ENCODE measurements at regions not wholly inside any gene's neighbourhood (a gene's known extent, or its start where the extent isn't known, plus 50 kb on each side); places are given as distances from the start of the nearest gene placed in this dataset.
"Not testable (repeated sequence)": the region's sequence is repeated elsewhere in the genome, so short reads cannot be mapped to it uniquely, and the experiment has no call there.

DNA sequence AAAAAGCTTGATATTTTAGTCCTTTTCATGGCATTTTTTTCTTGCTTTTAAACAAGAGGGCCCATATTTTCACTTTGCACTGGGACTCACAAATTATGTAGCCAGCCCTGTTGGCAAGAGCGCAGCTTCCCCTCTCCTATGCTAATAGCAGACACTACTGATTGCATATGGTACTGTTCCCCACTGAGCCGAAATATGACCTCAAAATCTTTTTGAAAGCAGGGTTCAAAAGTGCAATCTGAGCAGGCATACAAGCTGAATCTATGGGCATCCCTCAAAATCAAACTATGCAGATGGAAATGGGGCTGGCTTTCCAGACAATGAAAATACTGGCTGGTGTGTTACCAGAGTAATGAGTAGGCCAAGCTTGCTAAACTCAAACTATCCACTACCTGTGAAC, 225.2 kb upstream of the SETMAR start:
- DNase-seq = no peak

DNA sequence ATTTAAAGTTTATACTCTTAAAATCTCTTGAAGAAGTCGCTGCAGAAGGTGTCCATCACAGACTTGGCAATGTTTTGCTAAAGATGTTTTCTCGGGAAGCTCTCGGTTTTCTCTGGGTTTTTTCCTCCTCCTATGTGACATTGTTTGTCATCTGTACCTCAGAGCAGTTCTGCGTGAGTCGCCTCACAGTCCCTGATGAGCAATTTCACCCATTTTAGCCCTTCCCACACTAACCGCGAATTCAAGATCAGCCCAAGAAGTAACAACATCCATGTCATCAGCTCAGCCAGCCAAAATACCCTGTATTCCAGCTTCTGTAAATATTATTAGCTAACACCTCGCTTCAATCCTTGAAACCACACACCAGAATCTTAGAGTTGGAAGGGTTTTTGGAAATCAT, 224.3 kb upstream of the SETMAR start:
- no peak for DNase-seq

DNA sequence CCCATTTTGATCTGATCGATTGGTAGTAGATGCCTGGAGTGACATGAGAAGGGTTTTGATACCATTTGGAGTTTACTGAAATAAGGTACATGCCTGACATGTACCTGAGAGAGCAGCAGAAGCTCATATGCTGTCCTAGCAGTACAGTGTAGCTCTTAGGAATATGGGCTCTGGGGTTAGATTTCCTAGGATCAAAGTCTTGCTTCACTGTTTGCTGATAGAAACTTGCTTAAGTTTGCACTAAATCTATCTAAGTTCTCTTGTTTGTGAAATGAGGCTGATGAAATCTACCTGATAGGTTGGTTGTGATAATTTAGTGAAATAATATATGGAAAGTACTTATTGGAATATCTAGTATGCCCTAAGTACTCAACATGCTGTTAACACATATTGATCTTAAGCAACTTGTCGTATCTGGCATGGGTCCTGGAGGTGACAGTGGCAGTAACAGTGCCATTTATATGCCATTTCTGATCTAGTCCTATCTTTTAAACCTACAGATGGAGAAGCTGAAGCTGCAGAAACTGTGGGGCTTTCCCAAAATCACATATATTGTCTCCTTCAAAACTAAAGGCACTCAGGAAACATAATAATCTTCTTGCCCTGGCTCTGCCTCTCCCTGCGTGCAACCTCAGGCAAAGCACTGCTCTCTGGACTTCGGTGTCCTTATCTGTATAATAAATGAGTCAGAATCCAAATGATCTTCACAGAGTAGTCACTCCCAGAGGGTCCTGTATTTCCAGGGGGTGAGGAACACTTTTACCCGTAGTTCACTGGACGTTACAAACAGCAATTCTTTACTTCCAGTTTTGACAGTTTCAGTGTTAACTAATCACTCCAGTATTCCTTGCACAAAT, 223.6 kb upstream of the SETMAR start:
- no peak for DNase-seq

DNA sequence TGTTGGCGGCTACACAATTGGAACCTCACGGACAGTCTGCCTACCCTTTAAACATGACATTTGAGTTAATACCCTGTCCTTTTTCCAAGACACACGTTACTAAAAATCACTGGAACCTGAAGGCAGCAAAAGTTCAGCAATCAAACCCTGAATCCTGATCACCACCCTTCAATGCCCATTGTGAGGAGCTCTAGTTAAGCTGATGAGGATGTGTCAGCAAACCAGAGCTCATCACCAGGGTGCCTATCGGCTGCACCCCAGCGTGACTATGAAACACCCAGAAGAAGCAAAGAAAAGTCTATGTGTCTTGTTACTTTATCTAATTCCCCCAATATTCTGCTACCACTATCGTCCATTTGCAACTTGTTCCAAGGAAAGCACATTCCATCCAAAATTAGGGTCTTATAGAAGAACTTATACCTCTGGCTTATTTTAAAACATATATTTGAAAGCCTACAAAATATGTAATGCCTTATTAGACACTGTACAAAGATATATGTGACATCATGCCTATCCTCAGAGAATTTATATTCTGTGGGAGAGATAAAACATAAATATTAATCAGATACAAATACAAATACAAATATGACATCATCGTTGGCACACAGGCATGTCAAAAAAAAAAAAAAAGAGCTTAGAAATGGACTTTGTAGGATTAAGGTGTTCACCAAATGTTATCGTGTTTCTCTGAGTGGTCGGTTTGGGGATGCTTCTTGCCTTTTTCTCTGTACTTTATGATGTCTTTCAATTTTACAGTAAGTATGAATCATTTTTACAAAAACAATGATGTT, 219.7 kb upstream of the SETMAR start:
- no peak for DNase-seq

DNA sequence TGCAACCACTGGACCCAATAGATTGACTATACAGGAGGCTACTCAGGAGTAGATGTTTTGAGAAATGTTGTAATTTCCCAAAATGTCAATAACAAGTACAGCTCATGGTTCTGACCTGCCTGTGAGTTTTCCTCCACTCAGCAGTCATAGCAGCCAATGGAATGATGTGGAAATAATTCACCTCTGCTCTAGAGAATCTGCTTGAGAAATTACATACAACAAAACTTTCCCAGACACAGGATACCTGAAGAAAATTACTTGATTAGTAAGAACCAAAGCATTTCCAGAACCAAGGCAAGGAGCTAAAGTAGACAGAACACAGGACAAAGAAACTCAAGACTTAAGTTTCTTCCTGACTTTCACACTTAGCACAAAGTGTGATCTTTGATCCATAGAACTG, 218.9 kb upstream of the SETMAR start:
- DNase-seq = no peak

DNA sequence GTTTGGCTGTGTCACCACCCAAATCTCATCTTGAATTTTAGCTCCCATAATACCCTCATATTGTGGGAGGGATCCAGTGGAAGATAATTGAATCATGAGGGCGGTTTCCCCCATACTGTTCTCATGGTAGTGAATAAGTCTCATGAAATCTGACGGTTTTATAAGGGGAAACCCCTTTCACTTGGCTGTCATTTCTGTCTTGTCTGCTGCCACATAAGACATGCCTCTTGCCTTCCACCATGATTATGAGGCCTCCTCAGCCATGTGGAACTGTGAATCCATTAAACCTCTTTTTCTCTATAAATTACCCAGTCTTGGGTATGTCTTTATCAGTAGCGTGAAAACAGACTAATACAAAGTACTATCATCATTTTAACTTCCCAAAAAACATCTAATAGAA, 216.5 kb upstream of the SETMAR start:
- DNase-seq = not testable (repeated sequence)

DNA sequence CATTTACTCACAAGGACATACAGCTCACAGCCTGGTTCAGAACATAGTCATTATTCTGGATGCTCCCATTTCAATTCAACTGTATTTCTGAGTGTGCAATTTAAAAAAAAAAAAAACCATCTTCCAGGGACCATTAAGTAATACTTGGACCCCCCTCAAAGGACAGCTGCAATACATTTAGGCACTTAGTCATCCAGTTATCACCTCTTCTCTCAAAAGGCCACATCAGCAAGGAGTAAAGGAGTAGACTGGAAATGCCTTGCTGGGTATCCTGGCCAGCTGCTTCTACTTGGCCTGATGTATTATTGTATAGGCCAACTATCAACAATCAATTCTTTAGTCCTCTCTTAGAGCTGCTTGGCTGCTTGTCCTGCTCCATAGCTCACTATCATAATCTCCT, 211.4 kb upstream of the SETMAR start:
- no peak for DNase-seq

DNA sequence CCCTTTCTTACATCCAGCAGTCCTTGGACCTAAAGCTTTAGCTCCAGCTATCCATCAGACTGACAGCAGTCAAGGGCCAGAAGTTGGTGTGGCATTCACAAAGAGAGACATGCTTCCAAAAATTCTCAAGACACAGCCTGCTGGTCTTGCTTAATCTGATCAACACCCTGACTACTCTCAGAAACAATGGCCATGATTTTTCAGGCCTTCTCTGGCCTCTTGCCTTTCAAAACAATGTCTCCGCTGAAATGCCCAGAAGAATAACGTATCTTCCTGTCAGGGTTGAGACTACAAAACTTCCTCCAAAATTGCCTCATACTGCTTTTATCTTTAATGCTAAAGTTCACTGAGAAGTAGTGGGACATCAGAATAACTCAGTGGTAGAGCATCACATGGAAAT, 205.4 kb upstream of the SETMAR start:
- no peak for DNase-seq

DNA sequence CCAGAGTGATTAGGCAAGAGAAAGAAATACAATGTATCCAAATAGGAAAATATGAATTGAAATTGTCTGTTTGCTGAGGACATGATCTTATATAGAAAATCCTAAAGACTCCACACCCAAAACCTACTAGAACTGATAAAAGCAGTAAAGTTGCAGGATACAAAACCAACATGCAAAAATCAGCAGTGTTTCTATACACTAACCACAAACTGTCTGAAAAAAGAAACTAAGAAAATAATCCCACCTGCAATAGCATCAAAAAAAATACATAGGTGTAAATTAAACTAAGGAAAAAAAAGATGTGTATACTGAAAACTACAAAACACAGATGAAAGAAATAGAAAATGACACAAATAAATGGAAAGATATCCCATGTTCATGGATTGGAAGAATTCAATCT, 203.6 kb upstream of the SETMAR start:
- DNase-seq = no peak

DNA sequence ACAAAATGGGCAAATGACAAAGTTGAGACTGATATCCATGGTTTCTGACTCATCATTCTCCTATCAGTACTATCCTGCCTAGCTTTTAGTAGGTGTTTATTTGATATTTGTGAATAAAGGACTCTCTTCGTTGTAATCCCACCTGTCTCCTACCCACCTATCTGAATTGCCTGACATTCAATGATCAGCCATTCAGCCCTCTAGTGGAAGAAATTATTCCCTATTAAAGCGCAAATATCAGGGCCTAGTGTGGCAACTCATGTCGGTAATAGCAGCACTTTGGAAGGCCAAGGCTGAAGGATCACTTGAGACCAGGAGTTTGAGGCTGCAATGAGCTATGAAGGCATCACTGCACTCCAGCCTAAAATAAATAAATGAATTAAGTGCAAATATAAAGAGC, 195.7 kb upstream of the SETMAR start:
- DNase-seq = no peak

DNA sequence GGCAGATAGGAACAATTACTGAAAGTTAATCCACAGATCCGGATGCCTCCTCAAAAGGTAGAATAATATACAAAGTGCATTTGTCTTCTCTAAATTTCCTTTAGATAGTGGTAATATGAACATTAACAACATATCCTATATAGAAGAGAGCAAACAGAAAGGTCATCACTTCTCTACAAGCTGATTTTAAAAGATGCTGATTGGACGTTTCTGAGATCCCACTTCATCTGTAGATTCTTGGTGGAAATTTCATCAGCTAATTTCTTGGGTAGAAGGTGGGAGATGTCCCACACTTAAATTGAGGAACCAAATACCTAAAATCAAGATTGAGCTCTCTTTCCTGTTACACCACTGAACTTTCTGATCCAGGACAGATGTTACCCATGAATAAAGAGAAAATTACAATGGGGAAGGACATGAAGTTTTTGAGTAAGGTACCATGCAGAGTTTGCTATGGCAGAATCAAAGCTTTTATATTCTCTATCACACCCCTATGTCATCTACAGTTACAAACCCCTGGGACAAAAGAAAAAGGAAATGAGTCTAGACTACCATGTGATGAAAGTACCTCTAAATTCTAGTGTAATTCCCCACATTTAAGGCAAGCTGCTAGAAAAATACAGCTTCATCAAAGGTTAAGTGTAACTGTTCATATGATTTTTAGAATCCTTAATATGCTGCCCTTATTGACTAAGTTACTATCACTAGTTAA, 189.2 kb upstream of the SETMAR start:
- no peak for DNase-seq

DNA sequence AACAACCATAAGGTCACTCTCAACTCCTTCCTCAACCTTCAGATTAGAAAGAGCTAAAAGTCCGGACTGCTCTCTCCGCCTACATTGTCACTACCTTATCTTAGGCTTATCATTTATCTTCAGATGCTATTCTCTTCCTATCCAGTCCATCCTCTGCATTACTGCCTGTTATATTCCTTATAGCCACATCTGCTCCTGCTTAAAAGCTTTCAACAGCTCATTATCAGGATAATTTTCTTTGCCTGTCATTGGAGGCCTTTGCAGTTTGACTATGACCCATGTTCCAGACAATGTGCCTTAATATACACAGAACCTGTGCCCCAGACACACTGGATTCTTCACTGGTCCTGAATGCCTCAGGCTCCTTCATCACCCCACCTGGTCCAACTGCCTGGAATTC, 184.1 kb upstream of the SETMAR start:
- no peak for DNase-seq

DNA sequence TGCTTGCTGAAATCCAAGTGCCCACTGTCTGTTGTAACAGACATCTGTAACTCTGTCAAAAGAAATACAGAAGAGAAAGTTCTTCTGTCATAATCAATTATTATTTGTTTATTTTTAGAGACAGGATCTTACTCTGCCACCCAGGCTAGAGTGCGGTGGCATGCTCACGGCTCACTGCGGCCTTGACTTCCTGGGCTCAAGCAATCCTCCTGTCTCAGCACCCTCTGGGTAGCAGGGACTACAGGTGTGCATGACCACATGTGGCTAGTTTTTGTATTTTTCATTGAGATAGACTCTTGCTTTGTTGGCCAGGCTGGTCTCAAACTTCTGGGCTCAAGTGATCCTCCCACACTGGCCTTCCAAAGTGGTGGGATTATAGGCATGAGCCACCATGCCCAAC, 177.6 kb upstream of the SETMAR start:
- no peak for DNase-seq

DNA sequence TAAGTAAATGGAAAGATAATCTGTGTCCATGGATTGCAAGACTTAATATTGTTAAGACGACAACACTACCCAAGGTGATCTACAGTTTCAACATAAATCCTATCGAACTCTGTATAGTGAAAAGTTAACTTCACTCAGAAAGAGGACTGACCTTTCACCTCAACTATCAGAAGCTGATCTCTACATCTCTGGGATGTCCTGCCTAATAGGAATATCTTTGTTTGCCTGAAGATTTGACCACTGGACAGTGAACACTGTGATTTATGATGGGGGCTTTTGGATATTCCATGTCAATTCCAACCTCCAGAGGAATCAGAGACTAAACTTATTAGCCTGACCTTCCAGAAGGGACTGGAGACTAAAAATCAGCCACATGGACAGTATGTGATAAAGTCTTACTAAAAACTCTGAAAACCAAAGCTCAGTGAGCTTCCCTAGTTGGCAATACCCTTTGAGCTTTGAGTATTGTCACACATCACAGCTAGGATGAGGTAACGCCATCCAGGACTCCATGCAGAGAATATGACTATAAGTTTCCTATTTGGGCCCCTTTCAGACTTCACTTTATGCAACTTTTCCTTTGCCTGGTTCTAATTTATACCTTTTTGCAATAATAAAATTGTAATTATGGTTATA, 164.9 kb upstream of the SETMAR start:
- no peak for DNase-seq

DNA sequence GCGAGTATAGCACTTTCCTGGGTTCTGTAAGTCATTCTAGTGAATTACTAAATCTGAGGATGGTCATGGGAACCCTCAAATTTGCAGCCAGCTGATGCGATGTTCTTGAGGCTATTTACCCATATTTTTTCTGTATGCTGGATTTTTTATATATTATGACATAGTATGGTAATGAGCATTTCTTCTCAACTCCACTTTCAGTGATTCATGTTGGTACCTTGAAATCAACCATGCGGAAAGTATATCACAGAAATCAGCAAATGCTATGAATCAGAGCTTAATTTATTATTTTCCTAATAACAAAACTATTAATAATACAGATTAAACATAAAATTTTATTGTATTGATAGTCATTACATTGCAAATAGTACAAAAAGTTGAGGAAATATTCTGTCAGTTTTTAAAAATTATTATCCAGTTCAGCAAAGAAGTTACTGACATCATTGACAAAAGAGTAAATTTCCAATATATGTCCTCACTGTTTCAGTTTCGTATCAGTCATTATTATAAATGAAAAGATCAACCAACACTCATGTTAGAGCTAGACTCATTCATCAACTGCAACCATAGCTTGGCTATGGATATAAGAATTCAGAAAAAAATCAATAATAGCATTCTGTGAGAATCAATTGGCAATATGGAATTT, 164.3 kb upstream of the SETMAR start:
- no peak for DNase-seq

DNA sequence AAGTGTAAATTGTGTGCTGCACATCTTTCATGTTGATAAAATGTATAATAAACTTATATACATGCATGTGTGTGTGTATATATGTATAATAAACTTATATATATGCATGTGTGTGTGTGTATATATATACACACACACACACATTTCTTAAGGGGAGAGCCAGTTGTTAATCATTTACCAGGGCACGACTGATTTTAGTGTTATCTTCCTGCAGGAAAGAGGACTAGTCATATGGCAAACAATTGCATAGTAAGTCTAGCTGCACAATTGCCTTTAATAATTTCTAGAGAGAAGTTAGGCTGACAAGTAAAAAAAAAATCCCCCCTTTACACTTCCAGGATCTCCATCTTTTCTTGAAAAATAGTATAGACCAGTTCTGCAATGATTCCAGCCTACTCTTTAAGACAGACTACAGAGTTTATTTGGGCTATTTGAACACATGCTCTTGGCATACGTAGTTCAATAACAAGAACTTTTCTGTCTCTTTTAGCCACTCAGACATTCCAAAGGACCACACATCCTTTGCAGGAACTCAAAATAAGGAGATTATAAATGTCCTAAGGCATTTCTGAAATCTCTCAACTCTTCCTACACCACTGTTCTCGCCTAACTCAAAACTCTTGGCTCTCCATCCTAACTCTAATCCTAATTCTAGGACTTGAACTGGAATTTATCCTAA, 163.6 kb upstream of the SETMAR start:
- DNase-seq = no peak

DNA sequence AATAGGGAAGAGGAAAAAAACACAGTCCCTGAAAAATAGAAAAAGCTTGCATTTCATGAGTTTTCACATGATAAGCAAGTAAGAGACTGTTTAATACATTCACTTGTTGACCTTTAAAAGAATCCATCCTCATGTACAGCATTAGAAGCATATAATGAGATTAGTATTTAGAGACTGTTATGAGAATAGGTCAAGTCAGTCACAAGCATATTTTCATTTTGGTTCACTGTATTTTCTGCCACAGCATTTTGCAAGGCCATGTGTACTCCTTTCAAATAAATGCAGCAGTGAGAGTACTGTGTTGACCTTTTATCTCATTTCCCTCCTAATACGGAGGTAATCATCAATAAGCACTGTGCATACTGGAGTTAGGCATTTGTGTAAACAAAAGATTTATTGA, 162.2 kb upstream of the SETMAR start:
- no peak for DNase-seq

DNA sequence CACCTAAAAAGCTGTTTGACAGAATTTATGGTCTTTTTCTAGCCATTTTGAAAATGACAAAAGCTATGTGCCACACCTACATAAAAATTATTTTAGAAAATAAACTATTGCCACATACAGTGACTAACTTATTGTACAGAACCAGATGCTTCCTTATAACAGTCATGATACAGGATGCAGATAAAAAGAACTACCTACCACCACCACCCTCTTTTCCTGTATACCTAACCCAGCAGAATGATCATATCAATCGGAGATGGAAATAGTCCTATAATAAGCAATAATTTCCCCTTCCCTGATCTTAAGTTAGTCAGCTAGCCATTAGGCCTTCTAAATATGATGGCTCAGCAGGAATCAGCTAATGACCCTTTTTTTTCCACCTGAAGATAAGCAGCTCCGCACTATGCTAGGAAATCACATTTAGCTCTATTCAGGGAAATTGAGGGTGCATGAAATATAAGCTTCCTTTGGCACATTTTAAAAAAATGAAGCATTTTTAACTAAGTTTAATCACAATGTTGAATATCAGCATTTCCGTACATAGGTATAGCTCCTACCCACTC, 155.5 kb upstream of the SETMAR start:
- DNase-seq = no peak

DNA sequence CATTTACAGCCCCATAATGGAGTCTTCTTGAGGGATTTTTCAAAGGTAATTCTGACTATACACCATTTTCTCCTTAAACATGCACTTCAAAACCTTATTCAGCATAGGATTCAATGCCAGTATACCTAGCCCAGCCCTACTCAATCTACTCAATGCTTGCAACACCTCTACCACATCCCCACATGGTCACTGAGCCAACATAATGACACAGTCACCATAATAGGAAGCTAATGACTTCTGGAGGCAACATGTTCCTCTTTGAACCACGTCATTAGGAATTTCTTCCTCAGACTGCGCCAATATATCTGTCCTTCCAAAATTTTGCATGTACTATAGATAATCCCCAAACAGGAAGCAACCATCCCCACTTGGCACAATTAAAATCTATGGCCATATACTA, 153.9 kb upstream of the SETMAR start:
- no peak for DNase-seq

DNA sequence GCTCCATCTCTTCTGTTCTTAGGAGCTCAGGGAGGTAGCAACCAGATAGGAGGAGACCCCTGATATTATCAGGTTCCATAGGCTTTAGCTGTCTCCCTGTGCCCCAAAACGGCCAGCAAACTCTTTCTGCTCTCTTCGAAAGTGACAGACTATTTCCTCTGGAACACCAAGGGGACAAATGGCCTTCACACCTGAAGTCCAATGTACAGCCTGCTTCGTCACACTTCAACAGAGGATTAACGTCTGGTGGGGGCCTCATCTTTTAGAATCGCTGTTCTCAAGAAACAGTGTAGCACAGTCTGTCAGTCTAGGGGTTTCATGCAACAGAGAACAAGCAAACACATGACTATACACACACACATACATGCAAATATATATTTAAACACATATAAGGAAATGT, 152.4 kb upstream of the SETMAR start:
- no peak for DNase-seq

DNA sequence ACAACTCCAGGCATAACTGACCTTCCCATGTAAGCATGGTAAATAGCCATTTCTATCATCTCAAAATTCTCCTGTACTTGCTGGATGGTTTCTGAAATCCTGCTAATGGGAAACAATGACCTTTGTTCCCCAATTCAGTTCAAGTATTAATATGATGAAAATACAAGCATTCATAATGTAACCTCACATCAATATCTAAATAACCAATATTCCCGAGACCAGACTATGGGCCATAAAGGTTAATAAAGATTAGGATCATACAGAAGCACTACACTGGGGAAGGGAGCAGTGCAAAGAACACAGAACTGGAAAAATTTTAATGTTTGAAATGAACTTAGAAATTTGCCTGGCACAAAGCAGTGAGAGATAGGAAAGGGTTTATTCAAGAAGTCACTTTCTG, 151.3 kb upstream of the SETMAR start:
- DNase-seq = no peak

DNA sequence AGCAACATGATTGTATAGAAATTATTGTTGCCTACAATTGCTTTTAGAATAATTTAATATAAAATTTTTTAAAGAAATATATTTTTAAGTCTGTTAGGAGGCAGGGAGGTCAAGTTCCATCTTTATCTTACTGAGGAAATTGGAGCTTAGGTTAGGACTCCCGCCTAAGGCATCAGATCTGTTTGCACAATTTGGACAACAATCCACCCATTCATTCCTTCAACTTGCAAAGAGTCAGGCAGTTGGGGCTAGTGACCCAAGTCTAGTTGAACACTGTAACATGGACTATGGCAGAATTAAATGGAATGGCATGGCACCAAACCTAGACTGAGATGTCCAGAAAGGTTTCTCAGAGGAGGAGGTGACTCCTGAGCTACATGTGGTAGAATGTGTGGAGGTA, 149.4 kb upstream of the SETMAR start:
- no peak for DNase-seq
